Subcutaneous abdominal adipose tissue (tissue), 5 donors: ENCODE measurements at regions not wholly inside any gene's neighbourhood (a gene's known extent, or its start where the extent isn't known, plus 50 kb on each side); places are given as distances from the start of the nearest gene placed in this dataset.
"Not testable (repeated sequence)": the region's sequence is repeated elsewhere in the genome, so short reads cannot be mapped to it uniquely, and the experiment has no call there.

Experiments used
- H3K27ac ChIP-seq: one replicate; pipeline ENCODE4 v1.7.0; 2013; ENCODE audit warnings: low read depth, mild to moderate bottlenecking, inconsistent platforms, low read length, moderate library complexity
- H3K27me3 ChIP-seq, 5 donors: one replicate each; pipeline ENCODE4 v1.7.0; 2013; ENCODE audit warnings: low read length in 5 of 5, inconsistent platforms in 1 of 5; ENCODE audit not compliant: control insufficient read depth in 5 of 5, insufficient read depth in 4 of 5
- H3K36me3 ChIP-seq, 5 donors: one replicate each; pipeline ENCODE4 v1.7.0; 2013; ENCODE audit warnings: low read length in 5 of 5; ENCODE audit not compliant: control insufficient read depth in 5 of 5, insufficient read depth in 5 of 5
- H3K4me1 ChIP-seq, 5 donors: one replicate each; pipeline ENCODE4 v1.7.0; 2013; ENCODE audit warnings: low read length in 5 of 5, mild to moderate bottlenecking in 3 of 5, moderate library complexity in 1 of 5; ENCODE audit not compliant: control insufficient read depth in 5 of 5, insufficient read depth in 5 of 5
- H3K4me3 ChIP-seq, 5 donors: one replicate each; pipeline ENCODE4 v1.7.0; 2013; ENCODE audit warnings: low read length in 5 of 5, low read depth in 1 of 5
- H3K9ac ChIP-seq, 5 donors: one replicate each; pipeline ENCODE4 v1.7.0; 2013; ENCODE audit warnings: low read length in 5 of 5, mild to moderate bottlenecking in 4 of 5, moderate library complexity in 3 of 5
- H3K9me3 ChIP-seq, 5 donors: one replicate each; pipeline ENCODE4 v1.7.0; 2013; ENCODE audit warnings: low read length in 5 of 5; ENCODE audit not compliant: control insufficient read depth in 5 of 5
- donor health status: healthy.
- donor health status: healthy.
- donor health status: healthy.
- donor health status: healthy.
- donor health status: healthy.

DNA sequence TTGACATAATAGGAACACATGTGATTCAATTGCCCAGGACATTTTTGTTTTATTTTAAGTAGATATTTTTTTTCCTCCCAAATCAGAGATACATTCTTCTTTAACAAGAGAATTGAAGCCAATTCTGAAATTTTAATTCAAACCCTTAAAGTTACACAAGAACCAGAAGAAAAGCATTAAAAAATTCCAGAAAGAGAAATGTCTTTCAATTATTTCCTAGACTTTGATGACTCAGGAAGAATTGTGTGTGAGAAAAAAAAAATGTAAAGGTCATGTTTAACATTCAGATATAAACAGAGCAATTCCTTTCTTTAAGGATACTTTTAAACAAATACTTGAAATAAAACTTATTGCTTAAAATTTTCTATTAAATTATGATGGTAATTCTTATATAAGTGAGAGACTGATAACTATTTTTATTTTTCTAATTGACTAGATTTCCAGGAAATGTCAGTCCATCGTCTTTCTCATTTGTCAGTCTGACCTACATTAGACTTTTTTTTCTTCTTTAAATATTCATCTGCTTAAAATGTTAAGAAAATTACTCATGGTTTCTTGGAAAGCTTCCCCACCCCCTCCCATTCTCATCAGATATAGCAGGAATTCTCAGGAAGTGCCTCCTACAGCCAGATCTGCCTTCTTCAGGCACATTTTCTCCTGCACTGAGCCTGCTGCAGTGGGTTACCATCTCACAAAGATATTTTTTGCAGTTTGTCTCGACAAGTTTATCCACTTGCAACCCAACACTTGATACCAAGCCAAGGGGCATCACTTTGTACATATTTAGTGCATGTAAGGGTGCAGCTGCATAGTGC lies 261.8 kb upstream of the CBLB start:
- H3K36me3 ChIP-seq, result no peaks in the 10 kb centered on the region
- H3K27me3 ChIP-seq, result no peaks in the 10 kb centered on the region
- peaks cover 2 to 14% (median 8%) of the 10 kb centered on the region in 5 donors for H3K4me1 ChIP-seq
- no peak overlapping the region for H3K27ac ChIP-seq
- H3K4me3 ChIP-seq, result no peak overlapping the region
- H3K9ac ChIP-seq, result no peak overlapping the region
- H3K9me3 ChIP-seq, result no peaks in the 10 kb centered on the region

DNA sequence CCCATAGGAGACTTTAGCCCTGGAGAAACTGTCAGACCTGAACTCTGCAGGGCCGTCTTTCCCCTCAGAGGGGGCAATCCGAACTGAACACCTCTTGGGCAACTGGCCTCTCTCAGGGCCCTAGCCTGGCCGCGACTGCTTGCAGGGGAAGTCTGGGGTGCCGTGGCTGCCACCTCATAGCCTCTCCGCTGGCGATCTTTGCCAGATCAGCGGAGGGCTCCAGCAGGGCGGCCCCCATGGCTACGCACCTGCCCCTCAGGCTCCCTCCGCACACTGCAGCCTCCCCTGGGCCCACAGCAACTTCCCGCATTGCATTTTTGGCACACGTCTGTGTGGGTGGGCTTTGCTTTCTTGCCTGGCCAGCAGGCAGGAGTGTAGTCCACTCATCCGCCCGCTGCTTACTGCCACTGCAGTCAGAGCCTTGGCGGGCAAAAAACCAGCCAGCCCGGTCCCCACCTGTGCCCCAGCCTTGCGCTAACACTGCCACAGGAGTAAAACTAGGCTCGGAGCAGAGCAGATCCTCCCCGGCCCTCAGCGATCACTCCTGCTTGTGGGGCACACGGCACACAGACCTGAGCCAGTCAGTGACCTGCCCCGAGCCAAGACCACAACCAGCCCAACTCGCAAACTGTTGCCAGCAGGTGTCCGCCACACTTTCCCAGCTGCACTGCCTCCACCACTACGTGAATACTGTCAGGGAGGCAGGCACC lies 266.8 kb upstream of the CBLB start:
- H3K4me3 ChIP-seq, result no peak overlapping the region
- peaks cover 0 to 3% (median 0%) of the 10 kb centered on the region in 5 donors for H3K9me3 ChIP-seq
- no peak overlapping the region for H3K9ac ChIP-seq
- no peaks in the 10 kb centered on the region for H3K36me3 ChIP-seq
- no peak overlapping the region for H3K27ac ChIP-seq
- no peaks in the 10 kb centered on the region for H3K27me3 ChIP-seq
- peaks cover 2 to 8% (median 8%) of the 10 kb centered on the region in 5 donors for H3K4me1 ChIP-seq

DNA sequence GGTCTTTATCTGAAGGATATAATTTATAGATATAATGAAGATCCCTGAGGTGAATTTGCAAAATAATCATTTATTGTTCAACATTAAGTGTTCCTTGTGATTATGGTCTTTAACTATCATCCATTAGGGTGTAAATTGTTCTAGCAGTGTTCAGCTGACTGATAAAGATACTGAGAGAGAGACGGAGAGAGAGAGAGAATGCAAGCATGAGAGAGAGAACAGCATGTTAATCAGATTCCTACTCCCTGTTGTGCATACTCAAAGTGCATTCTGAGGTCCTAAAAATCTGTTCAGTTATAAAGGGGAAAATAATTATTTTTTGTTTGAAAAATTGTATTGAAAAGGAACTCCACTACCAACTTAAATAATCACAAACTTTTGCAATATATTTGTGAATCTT lies 271.0 kb upstream of the CBLB start:
- Histone ChIP-seq H3K4me3 (no peak overlapping the region), H3K4me1 (no peaks in the 10 kb centered on the region), H3K36me3 (no peaks in the 10 kb centered on the region), H3K27me3 (no peaks in the 10 kb centered on the region), H3K9me3 (peaks cover 0 to 3% (median 0%) of the 10 kb centered on the region in 5 donors), H3K27ac (no peak overlapping the region), H3K9ac (no peak overlapping the region)

DNA sequence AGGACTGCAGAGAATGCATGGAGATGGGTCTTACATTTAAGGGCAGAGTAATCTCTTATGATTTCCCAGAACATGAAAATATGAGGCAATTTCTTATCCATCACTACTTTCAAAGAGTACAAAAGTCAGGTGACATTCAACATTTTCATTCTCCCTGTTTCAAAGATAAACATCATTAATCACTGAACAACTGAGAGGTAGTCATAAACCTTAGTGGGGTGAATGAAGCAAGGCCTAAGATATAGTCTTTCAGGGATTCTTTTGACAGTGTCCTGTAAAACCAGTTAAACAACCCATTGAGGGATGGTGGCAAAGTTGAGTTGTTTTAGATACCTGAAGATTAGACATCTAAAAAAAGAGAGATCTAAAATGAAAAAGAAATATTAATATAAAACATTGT lies 271.6 kb upstream of the CBLB start:
- H3K27ac ChIP-seq, result no peak overlapping the region

DNA sequence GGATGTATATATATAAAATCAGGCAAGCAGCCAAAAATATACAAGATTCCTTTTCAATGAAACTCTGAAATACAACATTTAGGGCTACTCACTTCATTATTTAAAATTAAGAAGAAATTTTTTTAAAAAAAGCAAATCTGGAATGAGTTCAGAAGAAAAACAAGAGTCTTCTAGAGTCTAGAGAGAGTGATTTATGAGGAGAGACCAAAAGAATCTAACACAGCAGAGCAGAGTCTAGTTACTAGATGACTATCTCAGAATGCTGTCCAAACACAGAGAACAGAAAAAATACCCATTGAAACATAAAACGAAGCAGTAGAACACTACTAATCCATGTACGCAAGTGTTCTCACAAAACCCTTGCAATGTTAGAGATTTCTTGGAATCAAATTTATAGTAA lies 275.2 kb upstream of the CBLB start:
- no peaks in the 10 kb centered on the region for H3K36me3 ChIP-seq
- no peak overlapping the region for H3K27ac ChIP-seq
- no peak overlapping the region for H3K4me3 ChIP-seq
- no peak overlapping the region for H3K9ac ChIP-seq
- no peaks in the 10 kb centered on the region for H3K27me3 ChIP-seq
- H3K4me1 ChIP-seq, result no peaks in the 10 kb centered on the region
- H3K9me3 ChIP-seq, result no peaks in the 10 kb centered on the region

More for the DNA sequence above, 271.6 kb upstream of the CBLB start:
- H3K36me3 ChIP-seq, result no peaks in the 10 kb centered on the region
- H3K9ac ChIP-seq, result no peak overlapping the region
- no peak overlapping the region for H3K4me3 ChIP-seq
- peaks cover 0 to 3% (median 0%) of the 10 kb centered on the region in 5 donors for H3K9me3 ChIP-seq
- no peaks in the 10 kb centered on the region for H3K4me1 ChIP-seq
- H3K27me3 ChIP-seq, result no peaks in the 10 kb centered on the region

DNA sequence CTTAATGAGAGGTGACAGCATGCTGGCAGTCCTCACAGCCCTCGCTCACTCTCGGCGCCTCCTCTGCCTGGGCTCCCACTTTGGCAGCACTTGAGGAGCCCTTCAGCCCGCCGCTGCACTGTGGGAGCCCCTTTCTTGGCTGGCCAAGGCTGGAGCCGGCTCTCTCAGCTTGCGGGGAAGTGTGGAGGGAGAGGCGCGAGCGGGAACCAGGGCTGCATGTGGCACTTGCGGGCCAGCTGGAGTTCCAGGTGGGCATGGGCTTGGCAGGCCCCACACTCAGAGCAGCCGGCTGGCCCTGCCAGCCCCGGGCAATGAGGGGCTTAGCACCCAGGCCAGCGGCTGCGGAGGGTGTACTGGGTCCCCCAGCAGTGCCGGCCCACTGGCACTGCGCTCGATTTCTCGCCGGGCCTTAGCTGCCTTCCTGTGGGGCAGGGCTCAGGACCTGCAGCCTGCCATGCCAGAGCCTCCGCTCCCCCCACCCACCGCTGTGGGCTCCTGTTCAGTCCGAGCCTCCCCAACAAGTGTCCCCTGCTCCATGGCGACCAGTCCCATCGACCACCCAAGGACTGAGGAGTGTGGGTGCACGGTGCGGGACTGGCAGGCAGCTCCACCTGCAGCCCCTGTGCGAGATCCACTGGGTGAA lies 279.7 kb upstream of the CBLB start:
- not testable (repeated sequence) for H3K27ac ChIP-seq, H3K27me3 ChIP-seq, H3K36me3 ChIP-seq, H3K4me1 ChIP-seq, H3K4me3 ChIP-seq, H3K9ac ChIP-seq, H3K9me3 ChIP-seq

DNA sequence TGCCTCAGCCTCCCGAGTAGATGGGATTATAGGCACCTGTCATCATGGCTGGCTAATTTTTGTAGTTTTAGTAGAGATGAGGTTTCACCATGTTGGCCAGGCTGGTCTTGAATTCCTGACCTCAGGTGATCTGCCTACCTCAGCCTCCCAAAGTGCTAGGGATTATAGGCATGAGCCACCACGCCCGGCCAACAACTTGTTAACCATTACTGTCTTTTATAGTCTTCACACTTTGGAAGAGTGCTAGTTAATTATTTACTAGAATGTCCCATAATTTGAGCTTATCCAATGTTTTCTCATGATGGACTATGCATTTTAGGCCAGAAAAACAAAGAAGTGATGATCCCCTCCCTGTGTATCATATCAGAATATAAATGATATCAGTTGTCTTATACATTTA lies 288.6 kb upstream of the CBLB start:
- no peaks in the 10 kb centered on the region for H3K36me3 ChIP-seq
- H3K9me3 ChIP-seq, result no peaks in the 10 kb centered on the region
- H3K4me1 ChIP-seq, result no peaks in the 10 kb centered on the region
- no peak overlapping the region for H3K4me3 ChIP-seq
- no peak overlapping the region for H3K9ac ChIP-seq
- H3K27ac ChIP-seq, result no peak overlapping the region
- no peaks in the 10 kb centered on the region for H3K27me3 ChIP-seq

DNA sequence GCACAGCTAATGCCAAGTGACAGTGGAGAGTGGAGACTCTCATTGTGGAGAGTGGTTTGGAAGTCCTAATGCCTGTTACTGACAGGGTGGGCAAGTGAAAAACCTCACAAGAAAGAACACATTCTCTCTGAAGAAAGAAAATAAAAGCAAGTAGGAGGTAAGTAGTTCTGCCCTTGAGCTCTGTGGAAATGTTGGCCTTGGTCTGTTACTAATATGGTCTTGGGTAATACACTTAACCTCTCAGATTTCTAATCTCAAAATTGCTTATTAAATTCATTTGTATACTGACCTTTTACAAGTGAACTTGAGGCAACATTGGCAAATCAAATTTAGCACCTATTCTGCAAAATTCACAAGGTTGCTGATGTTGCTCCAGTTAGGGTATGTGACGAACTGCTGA lies 291.6 kb upstream of the CBLB start:
- H3K27me3 ChIP-seq, result no peaks in the 10 kb centered on the region
- H3K9ac ChIP-seq, result no peak overlapping the region
- H3K36me3 ChIP-seq, result no peaks in the 10 kb centered on the region
- H3K4me1 ChIP-seq, result no peaks in the 10 kb centered on the region
- H3K27ac ChIP-seq, result no peak overlapping the region
- peaks cover 0 to 2% (median 0%) of the 10 kb centered on the region in 5 donors for H3K9me3 ChIP-seq
- no peak overlapping the region for H3K4me3 ChIP-seq

DNA sequence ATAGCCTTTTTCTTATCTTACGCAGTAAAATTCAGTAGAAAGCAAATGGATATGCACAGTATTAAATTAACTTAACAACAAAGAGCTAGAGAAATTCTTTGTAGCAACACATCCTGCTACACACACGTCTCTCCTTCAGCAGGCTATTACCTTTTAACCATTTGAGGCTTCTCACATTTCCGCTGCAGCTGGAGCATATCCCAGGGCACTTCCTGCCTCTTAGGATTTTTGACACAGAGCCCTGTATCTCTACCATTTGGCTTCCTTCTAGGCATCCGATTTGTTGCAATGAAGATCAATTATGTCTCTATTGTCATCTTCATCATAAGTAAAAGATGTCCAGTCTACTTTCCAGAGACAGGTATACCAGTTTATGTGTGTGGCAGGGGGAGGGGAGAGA lies 292.4 kb upstream of the CBLB start:
- no peaks in the 10 kb centered on the region for H3K4me1 ChIP-seq
- peaks cover 0 to 2% (median 0%) of the 10 kb centered on the region in 5 donors for H3K9me3 ChIP-seq
- no peak overlapping the region for H3K27ac ChIP-seq

DNA sequence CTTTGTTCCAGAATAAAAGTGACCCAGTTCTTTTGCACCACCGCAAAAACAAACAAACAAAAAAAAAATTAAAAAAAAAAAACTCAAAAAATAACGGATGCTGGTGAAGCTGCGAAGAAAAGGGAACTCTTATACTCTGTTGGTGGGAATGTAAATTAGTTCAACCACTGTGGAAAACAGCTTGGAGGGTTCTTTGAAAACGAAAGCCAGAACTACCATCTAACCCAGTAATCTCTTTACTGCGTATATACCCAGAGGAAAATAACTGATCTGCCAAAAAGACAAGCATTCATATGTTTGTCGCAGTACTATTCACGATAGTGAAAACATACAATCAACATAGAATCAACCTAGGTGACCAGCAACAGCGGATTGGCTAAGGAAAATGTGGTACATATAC lies 298.9 kb upstream of the CBLB start:
- no peak overlapping the region for H3K27ac ChIP-seq
- no peak overlapping the region for H3K9ac ChIP-seq
- no peaks in the 10 kb centered on the region for H3K27me3 ChIP-seq
- H3K4me1 ChIP-seq, result no peaks in the 10 kb centered on the region
- H3K4me3 ChIP-seq, result no peak overlapping the region
- H3K36me3 ChIP-seq, result no peaks in the 10 kb centered on the region
- peaks cover 0 to 2% (median 0%) of the 10 kb centered on the region in 5 donors for H3K9me3 ChIP-seq

More for the DNA sequence above, 292.4 kb upstream of the CBLB start:
- no peak overlapping the region for H3K9ac ChIP-seq
- no peak overlapping the region for H3K4me3 ChIP-seq
- no peaks in the 10 kb centered on the region for H3K36me3 ChIP-seq
- H3K27me3 ChIP-seq, result no peaks in the 10 kb centered on the region
